Activated naive CD4-positive, alpha-beta T cell treated with anti-CD3 and anti-CD28 coated beads, Interleukin-2, amount 50 U/mL, for 72 hours (primary cell): ENCODE measurements at regions not wholly inside any gene's neighbourhood (a gene's known extent, or its start where the extent isn't known, plus 50 kb on each side); places are given as distances from the start of the nearest gene placed in this dataset.
"Not testable (repeated sequence)": the region's sequence is repeated elsewhere in the genome, so short reads cannot be mapped to it uniquely, and the experiment has no call there.

Source experiments
- ATAC-seq, 2 donors: fragments of 150-1000 bp; cut with Tn5 transposase; 2 replicates each; pipeline ENCODE4 v1.10.0; 2021; ENCODE audit warnings: mild to moderate bottlenecking in 2 of 2, moderate library complexity in 2 of 2
- DNase-seq, 2 donors: peaks; one replicate each; pipeline ENCODE4 v3.0.0; 2021 to 2022; ENCODE audit warnings: low spot score in 2 of 2
- H3K27ac Mint-ChIP-seq, 2 donors: one replicate each; pipeline ENCODE4 v1.8.0; 2022; ENCODE audit warnings: mild to moderate bottlenecking in 2 of 2, mixed read lengths in 2 of 2
- H3K36me3 Mint-ChIP-seq, 2 donors: one replicate each; pipeline ENCODE4 v1.8.0; 2022; ENCODE audit warnings: mixed read lengths in 2 of 2
- H3K9me3 Mint-ChIP-seq, 2 donors: one replicate each; pipeline ENCODE4 v1.8.0; 2022; ENCODE audit warnings: mixed read lengths in 2 of 2

- ATAC-seq, DNase-seq, H3K36me3 Mint-ChIP-seq, H3K27ac Mint-ChIP-seq, H3K9me3 Mint-ChIP-seq: not testable (repeated sequence)
Observed at GRCh38 chr20:12555849-12556248, 452.9 kb upstream of the SPTLC3 start.

DNA sequence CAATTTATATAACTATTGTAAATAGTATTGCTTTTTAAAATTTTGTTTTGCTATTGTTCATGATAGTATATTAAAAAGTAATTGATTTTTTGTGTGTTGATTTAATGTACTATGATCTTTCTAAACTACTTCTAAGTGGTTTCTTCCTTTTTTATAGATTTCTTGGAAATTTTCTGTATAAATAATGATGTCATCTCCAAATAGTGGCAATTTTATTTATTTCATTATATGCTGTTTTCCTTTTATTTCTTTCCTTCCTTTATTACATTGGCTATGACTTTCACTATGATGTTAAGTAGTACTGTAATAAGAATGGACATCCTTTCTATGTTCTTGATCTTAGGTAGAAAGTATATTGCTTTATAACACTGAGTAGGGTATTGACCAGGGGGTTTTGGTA, 451.5 kb upstream of the SPTLC3 start:
- no peak for ATAC-seq
- no peak for DNase-seq
- Mint-ChIP-seq H3K9me3 (no peaks in the 10 kb centered on the region), H3K27ac (no peak overlapping the region), H3K36me3 (no peaks in the 10 kb centered on the region)

DNA sequence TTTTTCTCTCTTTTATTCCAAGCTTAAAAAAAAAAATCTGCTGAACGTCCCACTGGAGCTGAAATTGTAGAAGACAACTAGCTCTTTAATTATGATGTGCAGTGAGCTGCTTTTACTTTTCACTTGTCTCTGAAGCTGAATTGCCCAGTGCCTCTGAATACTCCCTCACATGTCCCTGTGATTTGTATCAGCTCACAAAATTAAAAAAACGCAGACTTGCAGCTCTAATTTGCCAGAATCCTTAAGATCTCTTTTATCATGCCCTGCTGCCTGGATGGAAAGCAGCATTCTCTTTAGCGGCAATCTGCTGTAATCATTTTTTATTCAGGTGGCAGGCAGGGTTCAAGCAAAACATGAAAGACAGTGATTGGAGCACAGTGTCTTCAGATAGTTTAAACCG, 443.8 kb upstream of the SPTLC3 start:
- peaks cover 3 to 7% of the 10 kb centered on the region in 2 donors for H3K9me3 Mint-ChIP-seq
- DNase-seq (no peak), ATAC-seq (no peak)
- no peak overlapping the region for H3K27ac Mint-ChIP-seq
- no peaks in the 10 kb centered on the region for H3K36me3 Mint-ChIP-seq

DNA sequence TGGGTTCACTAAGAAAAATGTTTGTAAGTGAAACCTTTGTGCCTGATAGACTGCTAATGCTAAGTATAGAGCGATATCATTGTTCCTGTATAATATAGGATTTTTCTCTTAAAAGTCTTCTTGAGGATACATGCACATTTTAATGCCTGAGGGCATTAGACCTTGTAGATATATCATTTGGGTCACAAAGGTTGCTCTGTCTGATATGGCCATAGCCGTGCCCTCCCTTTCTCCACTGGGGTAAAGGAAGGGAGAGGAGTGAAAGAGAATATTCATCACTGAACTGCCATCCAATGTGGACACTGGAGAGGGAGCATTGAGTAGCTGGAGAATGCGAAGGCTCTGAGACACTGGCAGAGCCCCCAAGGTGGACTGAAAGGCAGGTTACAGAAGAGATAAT, 442.2 kb upstream of the SPTLC3 start:
- peaks cover 3 to 13% of the 10 kb centered on the region in 2 donors for H3K9me3 Mint-ChIP-seq
- no peaks in the 10 kb centered on the region for H3K36me3 Mint-ChIP-seq
- no peak overlapping the region for H3K27ac Mint-ChIP-seq
- DNase-seq (no peak), ATAC-seq (no peak)

DNA sequence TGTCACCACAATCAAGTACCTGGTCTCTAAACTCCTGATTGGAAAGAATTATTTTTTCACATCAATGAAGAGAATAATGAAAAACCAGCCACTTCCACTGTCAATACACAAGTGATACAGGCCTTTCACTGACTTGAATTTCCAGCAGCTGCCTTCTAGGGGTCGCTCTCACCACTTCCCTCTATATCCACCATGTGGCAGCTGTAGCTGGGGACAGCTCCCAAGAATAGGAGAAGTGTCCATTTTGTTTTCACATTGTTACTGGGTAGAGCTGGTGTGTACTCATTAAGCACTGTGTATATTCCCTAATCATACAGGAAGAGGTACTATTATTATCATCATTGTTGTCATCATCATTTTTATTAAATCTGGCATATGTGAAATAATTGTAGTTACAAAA, 438.4 kb upstream of the SPTLC3 start:
- H3K36me3 Mint-ChIP-seq = no peaks in the 10 kb centered on the region
- DNase-seq (no peak), ATAC-seq (no peak)
- no peak overlapping the region for H3K27ac Mint-ChIP-seq
- peaks cover 5 to 9% of the 10 kb centered on the region in 2 donors for H3K9me3 Mint-ChIP-seq

DNA sequence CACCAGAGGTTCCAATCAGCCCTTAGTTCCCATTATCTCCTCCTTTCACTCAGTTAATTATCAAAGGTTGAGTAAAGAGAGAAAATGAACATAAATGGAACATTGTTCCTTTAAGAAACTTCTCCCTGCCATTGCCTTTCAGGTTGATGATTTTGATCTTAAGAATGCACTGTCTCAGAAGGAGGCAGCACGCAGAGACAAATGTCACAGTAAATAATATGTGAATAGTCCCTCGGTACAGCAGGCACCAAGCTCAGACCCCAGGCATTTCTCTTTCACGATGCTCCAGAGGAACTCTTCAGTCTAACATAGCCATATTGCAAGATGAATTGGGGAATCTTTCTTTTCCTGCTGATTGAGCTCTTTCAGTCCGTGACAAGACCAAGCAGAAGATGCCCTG, 435.3 kb upstream of the SPTLC3 start:
- H3K9me3 Mint-ChIP-seq = peaks cover 5 to 9% of the 10 kb centered on the region in 2 donors
- DNase-seq (no peak), ATAC-seq (no peak)
- H3K27ac Mint-ChIP-seq = no peak overlapping the region
- H3K36me3 Mint-ChIP-seq = no peaks in the 10 kb centered on the region

DNA sequence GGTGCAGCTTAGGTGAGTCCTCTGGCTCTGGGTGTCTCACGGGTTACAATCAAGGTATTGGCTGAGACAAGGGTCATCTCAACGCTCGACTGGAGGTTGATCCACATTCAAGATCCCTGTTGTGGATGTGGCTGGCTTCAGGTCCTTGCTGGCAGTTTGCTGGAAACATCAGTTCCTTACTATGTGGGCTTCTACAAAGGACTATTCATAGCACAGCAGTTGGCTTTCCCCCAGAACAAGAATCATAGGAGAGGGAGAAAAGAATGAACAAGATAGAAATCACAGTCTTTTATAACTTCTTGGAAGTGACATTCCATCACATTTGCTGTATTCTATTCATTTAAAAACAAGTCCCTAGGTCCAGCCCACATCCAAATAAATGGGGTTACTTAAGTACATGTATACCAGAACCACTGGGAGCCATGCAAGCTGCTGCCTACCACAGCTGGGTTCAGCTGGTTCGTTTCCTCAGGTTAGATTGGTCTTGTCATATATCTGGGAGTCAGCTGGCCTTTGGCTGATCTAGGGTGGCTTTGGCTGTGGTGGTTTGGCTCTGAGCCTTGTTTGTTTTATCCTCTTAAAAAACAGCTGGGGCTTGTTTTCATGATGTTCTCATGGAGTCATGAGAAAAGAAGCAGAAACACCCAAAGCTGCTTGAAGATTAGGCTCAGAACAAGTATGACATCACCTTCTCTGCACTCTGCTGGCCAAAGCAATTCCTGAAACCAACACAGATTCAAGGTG, 433.2 kb upstream of the SPTLC3 start:
- Mint-ChIP-seq H3K9me3 (peaks cover 4 to 5% of the 10 kb centered on the region in 2 donors), H3K36me3 (no peaks in the 10 kb centered on the region), H3K27ac (no peak overlapping the region)
- ATAC-seq = no peak
- DNase-seq = no peak

DNA sequence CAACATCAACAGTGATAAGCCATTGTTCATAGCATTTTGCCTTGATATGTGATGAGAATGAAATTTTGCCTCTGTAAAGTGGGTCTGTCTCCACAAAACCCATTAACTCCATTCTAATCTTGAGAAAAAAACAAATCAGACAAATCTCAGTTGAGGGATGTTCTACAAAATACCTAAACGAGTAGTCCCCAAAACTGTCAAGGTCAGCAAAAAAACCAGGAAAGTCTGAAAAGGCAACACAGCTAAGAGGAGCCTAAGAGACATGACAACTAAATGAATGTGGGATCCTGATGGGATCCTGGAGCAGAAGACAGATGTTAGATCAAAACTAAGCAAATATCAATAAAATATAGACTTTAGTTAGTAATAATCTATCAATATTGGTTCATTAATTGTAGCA, 431.6 kb upstream of the SPTLC3 start:
- ATAC-seq (no peak), DNase-seq (no peak)
- H3K36me3 Mint-ChIP-seq = peaks cover 0 to 5% of the 10 kb centered on the region in 2 donors
- no peak overlapping the region for H3K27ac Mint-ChIP-seq
- peaks cover 5 to 10% of the 10 kb centered on the region in 2 donors for H3K9me3 Mint-ChIP-seq

DNA sequence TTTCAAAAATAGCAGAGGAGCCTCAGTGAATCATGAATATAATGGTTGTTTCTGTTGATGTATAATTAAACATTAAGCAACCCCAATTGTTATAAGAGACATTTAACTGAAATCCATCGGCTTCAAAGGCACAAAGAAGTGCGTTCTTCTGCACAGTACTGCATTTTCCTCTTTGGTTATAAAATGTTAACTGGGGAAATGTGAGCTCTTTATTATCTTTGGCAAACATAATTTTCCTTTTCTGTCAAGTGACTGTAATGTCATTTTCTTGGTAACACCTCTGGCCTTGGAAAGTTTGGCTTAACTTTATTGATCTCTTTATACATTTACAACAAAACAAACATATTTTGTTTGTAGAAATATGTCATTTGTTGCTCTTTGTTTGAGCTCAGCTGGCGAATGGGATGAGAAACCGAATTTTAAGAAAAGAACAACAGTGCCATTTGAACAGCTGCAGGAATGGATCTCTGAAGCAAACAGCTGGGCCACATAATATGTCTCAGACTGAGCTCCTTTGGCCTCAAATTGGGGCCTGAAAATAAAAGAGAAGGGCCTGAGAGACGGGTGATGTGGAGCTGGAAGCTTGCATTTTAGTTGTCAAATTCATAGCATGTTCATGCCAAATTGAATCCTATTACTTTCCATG, 427.0 kb upstream of the SPTLC3 start:
- no peak for DNase-seq
- no peak for ATAC-seq
- peaks cover 5 to 13% of the 10 kb centered on the region in 2 donors for H3K9me3 Mint-ChIP-seq
- peaks cover 0 to 5% of the 10 kb centered on the region in 2 donors for H3K36me3 Mint-ChIP-seq
- no peak overlapping the region for H3K27ac Mint-ChIP-seq

DNA sequence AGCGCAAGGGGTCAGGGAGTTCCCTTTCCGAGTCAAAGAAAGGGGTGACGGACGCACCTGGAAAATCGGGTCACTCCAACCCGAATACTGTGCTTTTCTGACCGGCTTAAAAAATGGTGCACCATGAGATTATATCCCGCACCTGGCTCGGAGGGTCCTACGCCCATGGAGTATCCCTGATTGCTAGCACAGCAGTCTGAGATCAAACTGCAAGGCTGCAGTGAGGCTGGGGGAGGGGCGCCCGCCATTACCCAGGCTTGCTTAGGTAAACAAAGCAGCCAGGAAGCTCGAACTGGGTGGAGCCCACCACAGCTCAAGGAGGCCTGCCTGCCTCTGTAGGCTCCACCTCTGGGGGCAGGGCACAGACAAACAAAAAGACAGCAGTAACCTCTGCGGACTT, 426.1 kb upstream of the SPTLC3 start:
- H3K9me3 Mint-ChIP-seq = peaks cover 5 to 13% of the 10 kb centered on the region in 2 donors
- ATAC-seq, DNase-seq, H3K27ac Mint-ChIP-seq, H3K36me3 Mint-ChIP-seq: not testable (repeated sequence)

- DNase-seq (no peak), ATAC-seq (no peak)
- H3K36me3 Mint-ChIP-seq = no peaks in the 10 kb centered on the region
- peaks cover 0 to 5% of the 10 kb centered on the region in 2 donors for H3K9me3 Mint-ChIP-seq
- peak overlapping the region in 1 of 2 donors; percentile 38 for H3K27ac Mint-ChIP-seq
Observed at GRCh38 chr20:12591949-12592470, 416.8 kb upstream of the SPTLC3 start.

GRCh38 chr20:12592756-12593155, 416.0 kb upstream of the SPTLC3 start:
- Mint-ChIP-seq H3K27ac (no peak overlapping the region), H3K36me3 (no peaks in the 10 kb centered on the region), H3K9me3 (peaks cover 0 to 5% of the 10 kb centered on the region in 2 donors)
- ATAC-seq (no peak), DNase-seq (no peak)

DNA sequence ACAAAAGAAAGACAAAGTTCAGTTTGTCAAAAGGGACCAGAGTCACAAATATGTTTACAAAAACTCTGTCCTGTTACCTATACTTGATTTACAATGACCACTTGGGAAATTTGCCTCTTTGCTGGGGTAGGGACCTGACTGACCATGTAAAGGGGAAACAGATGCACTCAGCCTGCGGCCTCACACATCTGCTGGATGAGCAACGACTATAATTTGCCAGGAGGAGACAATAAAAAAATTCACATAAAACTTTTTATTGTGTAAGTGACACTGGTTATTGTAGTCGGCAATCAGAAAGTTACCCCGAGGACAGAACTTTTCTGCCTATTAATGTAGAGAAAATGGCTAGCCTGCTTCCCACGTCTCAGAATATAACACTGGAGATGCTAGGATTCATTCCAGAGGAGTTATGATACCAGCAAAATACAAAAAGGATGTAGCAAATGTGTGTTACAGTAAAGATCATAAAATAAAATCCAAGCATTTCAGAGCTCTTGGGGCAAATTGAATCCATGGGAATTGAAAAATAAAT, 415.4 kb upstream of the SPTLC3 start:
- H3K9me3 Mint-ChIP-seq = peaks cover 0 to 5% of the 10 kb centered on the region in 2 donors

DNA sequence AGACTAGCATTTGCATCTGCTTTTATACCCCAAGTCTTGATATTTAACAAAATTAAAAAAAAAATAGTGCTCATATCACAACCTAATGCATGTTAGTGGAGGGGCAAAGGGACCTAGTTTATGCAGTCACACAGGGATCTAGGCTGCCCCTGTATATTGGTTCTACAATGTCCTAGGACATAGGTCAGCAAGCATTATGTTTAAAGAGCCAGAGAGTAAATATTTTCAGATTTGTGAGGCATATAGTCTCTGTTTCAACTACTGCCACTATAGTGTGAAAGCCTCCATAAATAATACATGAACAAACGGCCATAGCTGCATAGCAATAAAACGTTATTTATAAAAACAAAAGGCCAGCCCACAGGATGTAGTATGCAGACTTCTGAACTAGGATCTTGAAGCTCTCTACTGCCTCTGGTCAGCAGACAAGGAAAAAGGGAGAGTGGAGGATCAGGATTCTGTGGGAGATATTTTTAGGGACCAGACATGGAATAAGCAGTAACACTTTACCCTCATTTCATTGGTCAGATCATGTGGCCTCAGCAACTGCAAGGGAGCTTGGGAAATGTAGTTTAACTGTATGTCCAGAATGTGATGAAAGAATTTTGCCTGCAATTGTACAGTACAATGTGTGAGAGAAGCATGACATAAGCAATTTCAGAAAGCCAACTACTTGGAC, 414.2 kb upstream of the SPTLC3 start:
- DNase-seq (no peak), ATAC-seq (no peak)
- H3K36me3 Mint-ChIP-seq = no peaks in the 10 kb centered on the region
- H3K9me3 Mint-ChIP-seq = peaks cover 0 to 5% of the 10 kb centered on the region in 2 donors
- H3K27ac Mint-ChIP-seq = no peak overlapping the region

More for the DNA sequence above, 415.4 kb upstream of the SPTLC3 start:
- Mint-ChIP-seq H3K27ac (no peak overlapping the region), H3K36me3 (no peaks in the 10 kb centered on the region)
- ATAC-seq (no peak), DNase-seq (no peak)

- H3K9me3 Mint-ChIP-seq = no peaks in the 10 kb centered on the region
- ATAC-seq (no peak), DNase-seq (no peak)
- no peaks in the 10 kb centered on the region for H3K36me3 Mint-ChIP-seq
- H3K27ac Mint-ChIP-seq = no peak overlapping the region
Observed at GRCh38 chr20:12595841-12596240, 412.9 kb upstream of the SPTLC3 start.

GRCh38 chr20:12596863-12597262, 411.9 kb upstream of the SPTLC3 start:
- no peak for ATAC-seq
- DNase-seq = no peak
- Mint-ChIP-seq H3K27ac (no peak overlapping the region), H3K9me3 (no peaks in the 10 kb centered on the region), H3K36me3 (no peaks in the 10 kb centered on the region)

DNA sequence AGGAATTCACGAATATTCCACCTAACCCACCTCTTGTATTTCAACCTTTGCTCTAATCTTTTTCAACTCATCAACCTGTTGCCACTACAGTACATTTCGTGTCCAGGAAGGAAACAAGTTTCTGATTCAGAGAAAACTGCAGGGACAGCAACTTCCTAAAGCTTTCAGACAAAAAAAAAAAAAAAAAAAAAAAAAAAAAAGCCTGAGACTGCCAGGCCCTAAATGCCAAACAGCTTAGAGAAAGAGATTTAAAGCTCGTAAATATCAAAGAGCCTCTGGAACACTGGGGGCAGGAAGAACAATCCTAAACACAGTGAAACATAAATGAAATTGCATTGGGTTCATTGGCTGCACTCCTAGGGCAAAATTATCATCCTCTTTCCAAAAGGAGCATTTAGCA, 411.2 kb upstream of the SPTLC3 start:
- DNase-seq (no peak), ATAC-seq (no peak)
- H3K9me3 Mint-ChIP-seq = peaks cover 3% of the 10 kb centered on the region in 2 donors
- H3K27ac Mint-ChIP-seq = no peak overlapping the region
- H3K36me3 Mint-ChIP-seq = no peaks in the 10 kb centered on the region
